Activated CD8-positive, alpha-beta memory T cell treated with anti-CD3 and anti-CD28 coated beads, Interleukin-2, amount 10 ng/mL, durations not matched to agents 7 days and 5 days (primary cell): ENCODE measurements at regions not wholly inside any gene's neighbourhood (a gene's known extent, or its start where the extent isn't known, plus 50 kb on each side); places are given as distances from the start of the nearest gene placed in this dataset.
"Not testable (repeated sequence)": the region's sequence is repeated elsewhere in the genome, so short reads cannot be mapped to it uniquely, and the experiment has no call there.

Experiments used
- ATAC-seq: fragments of 150-1000 bp; cut with Tn5 transposase; one replicate; pipeline ENCODE4 v1.10.0; 2021; ENCODE audit warnings: moderate library complexity
- CTCF ChIA-PET: fragments of 350-600 bp; sonication (Branson Sonifier 250); formaldehyde crosslinking; loops from one replicate; lab custom pipeline; 2021; ENCODE audit warnings: antibody characterized with exemption; lab: Charles Lee
- DNase-seq: peaks from one replicate; pipeline ENCODE4 v3.0.0-alpha.2; 2020
- H3K27ac Mint-ChIP-seq: one replicate; pipeline ENCODE4 v1.8.0; 2021; ENCODE audit warnings: mild to moderate bottlenecking, mixed read lengths
- H3K27me3 Mint-ChIP-seq: one replicate; pipeline ENCODE4 v1.8.0; 2021; ENCODE audit warnings: mixed read lengths
- H3K36me3 Mint-ChIP-seq: one replicate; pipeline ENCODE4 v1.8.0; 2021; ENCODE audit warnings: mild to moderate bottlenecking, mixed read lengths
- H3K4me1 Mint-ChIP-seq: one replicate; pipeline ENCODE4 v1.8.0; 2021; ENCODE audit warnings: mixed read lengths
- H3K4me3 Mint-ChIP-seq: one replicate; pipeline ENCODE4 v1.8.0; 2021; ENCODE audit warnings: mild to moderate bottlenecking, moderate library complexity, mixed read lengths
- H3K9me3 Mint-ChIP-seq: one replicate; pipeline ENCODE4 v1.8.0; 2022; ENCODE audit warnings: low read depth, mixed read lengths

- H3K4me3 Mint-ChIP-seq = no peak overlapping the region
- H3K27ac Mint-ChIP-seq = no peak overlapping the region
- no peaks in the 10 kb centered on the region for H3K4me1 Mint-ChIP-seq
- no peaks in the 10 kb centered on the region for H3K27me3 Mint-ChIP-seq
- H3K9me3 Mint-ChIP-seq = peaks cover 2% of the 10 kb centered on the region
- CTCF ChIA-PET = no interaction called here
- no peak for DNase-seq
- H3K36me3 Mint-ChIP-seq = no peaks in the 10 kb centered on the region
- no peak for ATAC-seq
Observed at GRCh38 chr5:20949636-20950035, 961.6 kb upstream of the CDH18 start.

- CTCF ChIA-PET, ATAC-seq, H3K27ac Mint-ChIP-seq, H3K4me3 Mint-ChIP-seq, H3K9me3 Mint-ChIP-seq, DNase-seq, H3K4me1 Mint-ChIP-seq, H3K36me3 Mint-ChIP-seq, H3K27me3 Mint-ChIP-seq: not testable (repeated sequence)
Observed at GRCh38 chr5:20943183-20943971, 955.4 kb upstream of the CDH18 start.

GRCh38 chr5:20942603-20943002 is 954.6 kb upstream of the CDH18 start:
- DNase-seq, H3K4me1 Mint-ChIP-seq, H3K4me3 Mint-ChIP-seq, H3K9me3 Mint-ChIP-seq, H3K27ac Mint-ChIP-seq, ATAC-seq, H3K36me3 Mint-ChIP-seq, H3K27me3 Mint-ChIP-seq, CTCF ChIA-PET: not testable (repeated sequence)

- H3K4me1 Mint-ChIP-seq, H3K4me3 Mint-ChIP-seq, ATAC-seq, CTCF ChIA-PET, H3K36me3 Mint-ChIP-seq, DNase-seq, H3K27ac Mint-ChIP-seq, H3K9me3 Mint-ChIP-seq, H3K27me3 Mint-ChIP-seq: not testable (repeated sequence)
Observed at GRCh38 chr5:20940786-20941185, 952.8 kb upstream of the CDH18 start.

GRCh38 chr5:20890936-20891335 is 902.9 kb upstream of the CDH18 start:
- H3K4me1 Mint-ChIP-seq, CTCF ChIA-PET, DNase-seq, H3K27ac Mint-ChIP-seq, H3K36me3 Mint-ChIP-seq, H3K9me3 Mint-ChIP-seq, ATAC-seq, H3K27me3 Mint-ChIP-seq, H3K4me3 Mint-ChIP-seq: not testable (repeated sequence)

- H3K4me3 Mint-ChIP-seq, H3K36me3 Mint-ChIP-seq, ATAC-seq, DNase-seq, H3K27ac Mint-ChIP-seq, H3K4me1 Mint-ChIP-seq, H3K27me3 Mint-ChIP-seq, H3K9me3 Mint-ChIP-seq, CTCF ChIA-PET: not testable (repeated sequence)
Observed at GRCh38 chr5:20875726-20876125, 887.7 kb upstream of the CDH18 start.

GRCh38 chr5:20865892-20866291 is 877.9 kb upstream of the CDH18 start:
- H3K4me3 Mint-ChIP-seq, CTCF ChIA-PET: not testable (repeated sequence)

GRCh38 chr5:20833081-20833627 is 845.2 kb upstream of the CDH18 start:
- no peaks in the 10 kb centered on the region for H3K4me1 Mint-ChIP-seq
- DNase-seq = no peak
- H3K27ac Mint-ChIP-seq = no peak overlapping the region
- H3K9me3 Mint-ChIP-seq = peaks cover 5% of the 10 kb centered on the region
- H3K27me3 Mint-ChIP-seq = no peaks in the 10 kb centered on the region
- H3K36me3 Mint-ChIP-seq = no peaks in the 10 kb centered on the region
- no peak for ATAC-seq
- CTCF ChIA-PET = no interaction called here
- H3K4me3 Mint-ChIP-seq = no peak overlapping the region

More at GRCh38 chr5:20865892-20866291, 877.9 kb upstream of the CDH18 start:
- ATAC-seq, H3K9me3 Mint-ChIP-seq, DNase-seq, H3K27ac Mint-ChIP-seq, H3K27me3 Mint-ChIP-seq, H3K36me3 Mint-ChIP-seq, H3K4me1 Mint-ChIP-seq: not testable (repeated sequence)

- CTCF ChIA-PET = no interaction called here
- Mint-ChIP-seq H3K27ac (no peak overlapping the region), H3K27me3 (no peaks in the 10 kb centered on the region), H3K4me1 (no peaks in the 10 kb centered on the region), H3K4me3 (no peak overlapping the region), H3K9me3 (peaks cover 5% of the 10 kb centered on the region), H3K36me3 (no peaks in the 10 kb centered on the region)
- no peak for ATAC-seq
- no peak for DNase-seq
Observed at GRCh38 chr5:20832204-20833080, 844.4 kb upstream of the CDH18 start.

- ATAC-seq, H3K27me3 Mint-ChIP-seq, H3K9me3 Mint-ChIP-seq, DNase-seq, H3K4me3 Mint-ChIP-seq, H3K27ac Mint-ChIP-seq, CTCF ChIA-PET, H3K36me3 Mint-ChIP-seq, H3K4me1 Mint-ChIP-seq: not testable (repeated sequence)
Observed at GRCh38 chr5:20825951-20826350, 838.0 kb upstream of the CDH18 start.

GRCh38 chr5:20797216-20797615 is 809.2 kb upstream of the CDH18 start:
- H3K4me1 Mint-ChIP-seq, CTCF ChIA-PET, H3K27me3 Mint-ChIP-seq, ATAC-seq, DNase-seq, H3K36me3 Mint-ChIP-seq, H3K27ac Mint-ChIP-seq, H3K9me3 Mint-ChIP-seq, H3K4me3 Mint-ChIP-seq: not testable (repeated sequence)

GRCh38 chr5:20784755-20785154 is 796.8 kb upstream of the CDH18 start:
- H3K9me3 Mint-ChIP-seq, H3K4me3 Mint-ChIP-seq, H3K36me3 Mint-ChIP-seq, DNase-seq, CTCF ChIA-PET, H3K27ac Mint-ChIP-seq, H3K4me1 Mint-ChIP-seq, H3K27me3 Mint-ChIP-seq, ATAC-seq: not testable (repeated sequence)

GRCh38 chr5:20783484-20783883 is 795.5 kb upstream of the CDH18 start:
- CTCF ChIA-PET, H3K27ac Mint-ChIP-seq, H3K4me1 Mint-ChIP-seq: not testable (repeated sequence)

GRCh38 chr5:20771338-20771737 is 783.3 kb upstream of the CDH18 start:
- H3K36me3 Mint-ChIP-seq, H3K27me3 Mint-ChIP-seq, H3K9me3 Mint-ChIP-seq, H3K27ac Mint-ChIP-seq, ATAC-seq, H3K4me3 Mint-ChIP-seq, DNase-seq, CTCF ChIA-PET, H3K4me1 Mint-ChIP-seq: not testable (repeated sequence)

More at GRCh38 chr5:20783484-20783883, 795.5 kb upstream of the CDH18 start:
- H3K27me3 Mint-ChIP-seq, DNase-seq, H3K9me3 Mint-ChIP-seq, ATAC-seq, H3K4me3 Mint-ChIP-seq, H3K36me3 Mint-ChIP-seq: not testable (repeated sequence)
